Stimulated activated CD8-positive, alpha-beta memory T cell treated with anti-CD3 and anti-CD28 coated beads, Interleukin-12 subunit alpha, Interleukin-12 subunit beta, amount 100 ng/mL, for 1 hour (primary cell): ENCODE measurements at regions not wholly inside any gene's neighbourhood (a gene's known extent, or its start where the extent isn't known, plus 50 kb on each side); places are given as distances from the start of the nearest gene placed in this dataset.
"Not testable (repeated sequence)": the region's sequence is repeated elsewhere in the genome, so short reads cannot be mapped to it uniquely, and the experiment has no call there.

ENCODE experiments used
- DNase-seq: peaks from one replicate; pipeline ENCODE4 v3.0.0-alpha.2; 2020; ENCODE audit warnings: low read depth

DNA sequence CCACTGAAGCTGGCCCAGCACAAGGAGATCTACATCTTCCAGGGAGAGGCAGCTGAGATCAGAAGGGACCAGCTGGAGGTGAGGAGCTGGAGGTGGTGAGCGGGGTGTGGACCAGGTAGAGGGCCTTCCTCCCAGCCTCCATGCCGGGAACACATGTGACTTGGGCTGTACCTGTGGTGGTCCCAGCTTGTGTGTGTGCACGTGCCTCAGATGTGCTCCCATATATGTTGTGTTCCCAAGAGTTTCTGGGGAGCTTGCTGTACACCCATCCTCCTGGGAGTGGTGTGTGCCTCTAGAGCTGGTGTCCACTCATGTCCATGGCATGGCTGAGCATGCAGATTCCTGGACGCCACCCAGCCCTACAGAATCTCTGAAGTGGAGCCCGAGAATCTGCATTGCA, 183.7 kb upstream of the AKAP13 start:
- not testable (repeated sequence) for DNase-seq

DNA sequence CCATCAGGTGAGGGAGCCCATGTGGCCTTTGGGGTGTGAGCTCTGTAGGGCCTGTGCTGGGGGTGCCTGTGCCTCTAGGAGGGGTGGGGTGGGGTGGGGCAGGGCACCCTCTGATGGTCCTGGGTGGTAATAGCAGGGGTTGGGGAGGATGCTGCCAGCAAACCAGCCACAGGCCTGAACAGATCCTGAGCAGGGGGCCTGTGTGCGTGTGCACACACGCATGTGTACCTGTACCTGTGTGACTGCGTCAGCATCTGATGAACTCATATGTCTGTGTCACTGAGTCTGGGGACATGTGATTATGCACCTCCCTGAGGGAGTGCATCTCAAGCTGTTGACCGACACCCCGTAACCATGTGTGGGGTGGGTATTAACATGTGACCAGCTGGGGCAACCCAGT, 182.8 kb upstream of the AKAP13 start:
- not testable (repeated sequence) for DNase-seq

DNA sequence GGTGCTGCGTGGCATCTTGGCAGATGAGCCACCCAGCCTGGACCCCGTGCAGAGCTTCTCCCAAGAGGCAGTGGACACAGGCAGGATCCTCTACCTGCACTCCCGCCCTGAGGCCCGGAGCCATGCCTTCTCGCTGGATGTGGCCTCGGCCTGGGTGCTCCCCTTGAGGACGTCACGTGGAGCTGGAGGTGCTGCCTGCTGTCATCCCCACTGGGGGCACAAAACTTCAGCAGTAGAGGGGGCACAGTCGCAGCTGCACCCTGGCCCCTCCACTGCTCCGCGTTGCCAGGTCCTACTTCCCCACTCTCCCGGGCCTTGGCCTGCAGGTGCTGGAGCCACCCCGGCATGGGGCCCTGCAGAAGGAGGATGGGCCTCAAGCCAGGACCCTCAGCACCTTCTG, 182.0 kb upstream of the AKAP13 start:
- DNase-seq = not testable (repeated sequence)

DNA sequence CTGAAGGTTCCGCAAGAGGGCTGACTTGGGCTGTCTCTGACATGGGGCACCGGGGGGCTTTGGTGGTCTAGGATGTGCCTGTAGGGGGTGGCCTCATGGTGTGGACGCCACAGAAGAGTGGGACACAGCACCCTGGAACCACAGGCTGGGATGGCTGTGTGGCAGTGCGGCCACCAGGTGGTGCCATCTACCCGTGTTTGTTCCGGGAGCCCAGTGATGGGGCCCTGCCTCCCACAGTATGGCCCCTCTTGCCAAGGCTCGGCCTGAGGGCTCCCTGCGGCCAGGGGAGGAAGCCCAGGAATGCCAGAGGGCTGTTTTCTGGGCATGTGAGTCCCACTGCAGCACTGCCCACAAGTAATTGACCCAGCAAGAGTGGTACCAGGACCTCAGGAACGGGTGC, 180.2 kb upstream of the AKAP13 start:
- not testable (repeated sequence) for DNase-seq

DNA sequence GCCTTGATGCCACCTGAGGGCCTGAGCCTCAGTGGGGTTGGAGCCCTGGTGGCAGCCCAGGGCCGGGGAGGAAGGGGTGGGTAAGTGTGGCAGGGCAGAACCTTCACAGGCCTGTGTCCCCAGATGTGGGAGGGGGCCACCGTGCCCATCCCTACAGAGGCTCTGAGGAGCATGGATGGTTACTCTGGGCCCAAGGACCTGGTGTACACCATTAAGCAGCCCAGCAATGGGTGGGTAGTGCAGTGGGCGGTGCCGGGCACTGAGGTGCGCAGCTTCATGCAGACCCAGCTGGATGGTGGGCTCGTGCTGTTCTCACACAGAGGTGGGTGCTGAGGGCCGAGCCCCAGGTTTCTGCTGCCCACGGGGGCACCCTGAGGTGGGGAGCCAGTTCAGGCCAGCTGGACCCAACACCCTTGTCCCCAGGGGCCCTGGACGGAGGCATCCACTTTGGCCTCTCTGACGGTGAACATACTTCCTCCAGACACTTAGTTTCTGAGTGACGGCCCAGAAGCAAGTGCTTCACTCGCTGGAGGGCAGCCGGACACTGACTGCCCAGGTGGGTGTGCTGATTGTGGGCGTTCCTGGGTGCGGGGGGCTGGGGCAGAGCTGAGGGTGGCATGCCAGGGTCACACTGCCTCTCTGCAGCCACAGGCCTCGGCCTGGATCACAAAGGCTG, 179.1 kb upstream of the AKAP13 start:
- DNase-seq = not testable (repeated sequence)

DNA sequence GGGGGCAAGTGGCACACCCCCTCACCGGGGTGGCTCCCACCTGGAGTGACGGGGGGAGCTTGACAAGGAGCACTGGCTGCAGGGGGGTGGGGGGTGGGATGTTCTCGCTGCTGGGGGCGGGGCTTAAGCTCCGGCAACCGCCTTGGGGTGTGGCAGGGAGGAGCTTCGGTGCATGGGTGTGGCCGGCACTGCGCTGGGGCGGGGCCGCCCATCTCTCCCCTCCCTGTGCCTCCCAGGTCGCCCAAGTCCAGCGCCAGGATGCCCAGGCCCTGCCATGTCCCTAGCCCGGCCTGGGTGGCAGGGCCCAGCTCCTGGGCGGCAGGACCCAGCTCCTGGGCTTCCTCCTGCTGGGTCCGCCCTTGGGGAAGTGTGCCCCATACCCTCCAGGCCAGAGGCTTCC, 175.9 kb upstream of the AKAP13 start:
- DNase-seq = not testable (repeated sequence)

DNA sequence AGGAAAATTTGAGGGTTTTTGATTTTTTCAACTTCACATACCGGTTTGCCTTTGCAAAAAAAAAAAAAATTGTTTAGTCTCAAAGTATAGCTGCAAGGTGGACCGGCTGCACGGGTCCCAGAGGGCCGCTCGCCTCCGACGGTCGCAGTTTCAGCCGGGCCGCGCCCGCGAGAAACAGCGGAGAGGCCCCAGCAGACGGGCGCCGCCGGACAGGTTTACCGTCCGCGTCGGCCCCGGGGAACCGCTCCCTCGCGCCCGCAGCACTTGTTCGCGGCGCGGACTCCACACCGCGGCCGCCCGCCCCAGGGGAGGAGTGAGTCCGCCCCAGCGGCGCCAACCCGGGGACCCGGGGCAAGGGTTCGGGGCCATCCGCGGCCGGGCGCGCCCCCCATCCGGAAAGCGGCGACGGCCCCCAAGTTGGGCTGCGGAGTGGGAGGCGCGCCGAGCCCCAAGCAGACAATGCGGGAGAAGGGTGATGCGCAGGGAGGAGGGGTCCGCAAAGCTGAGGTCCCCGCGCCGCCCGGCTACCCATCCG, 146.5 kb upstream of the AKAP13 start:
- DNase-seq = not testable (repeated sequence)

DNA sequence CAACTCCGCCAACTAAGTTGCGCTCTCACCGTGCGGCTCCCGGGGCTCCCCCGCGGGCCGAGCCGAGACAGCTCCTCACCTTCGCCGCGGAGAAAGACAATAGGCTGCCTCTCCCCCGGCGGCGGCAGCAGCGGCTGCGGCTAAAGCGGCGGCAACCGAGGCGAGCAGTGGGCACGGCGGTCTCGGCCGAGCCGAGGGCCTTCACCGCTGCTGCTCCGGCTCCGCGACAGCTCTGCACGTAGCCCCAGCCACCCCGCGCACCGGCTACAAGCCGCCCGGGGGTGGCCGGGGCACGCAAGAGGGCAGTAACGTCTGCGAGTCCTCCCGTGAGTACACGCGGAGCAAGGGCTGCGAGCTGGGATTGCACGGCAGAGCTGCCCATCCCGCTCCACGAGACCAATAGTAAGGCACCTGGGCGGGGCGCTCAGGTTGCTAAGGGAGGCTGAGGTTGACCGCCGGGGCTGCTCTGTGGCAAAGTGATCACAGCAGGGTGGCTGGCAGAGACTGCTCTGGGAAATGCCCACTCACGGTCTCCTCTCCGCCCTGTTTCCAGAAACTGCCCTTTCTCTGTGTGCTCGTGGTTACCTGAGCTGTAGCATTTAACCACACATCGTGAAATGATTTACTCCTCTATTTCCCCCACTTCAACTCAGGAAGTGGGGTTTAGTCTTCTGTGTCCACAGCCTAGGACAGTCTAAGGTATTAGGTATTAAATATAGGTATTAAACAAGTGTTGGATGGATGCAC, 145.8 kb upstream of the AKAP13 start:
- not testable (repeated sequence) for DNase-seq

DNA sequence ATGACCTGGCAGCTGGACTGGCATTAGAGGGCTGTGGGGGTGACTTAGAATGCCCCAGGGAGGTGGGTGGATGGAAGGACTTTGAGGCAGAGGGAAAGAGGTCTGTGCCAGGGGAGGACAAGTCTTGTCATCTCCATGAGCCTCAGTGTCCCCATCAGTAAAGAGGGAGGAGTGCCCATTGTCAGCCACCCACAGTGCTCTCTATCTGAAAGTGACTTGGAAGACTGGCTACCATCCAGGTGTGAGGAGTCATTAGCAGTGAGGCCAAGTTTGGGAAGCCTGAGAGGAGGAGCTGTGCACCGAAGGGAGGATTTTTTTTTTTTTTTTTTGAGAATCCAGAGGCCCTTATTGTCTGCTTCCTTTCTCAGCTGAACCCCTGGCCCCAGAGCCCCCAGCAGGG, 136.3 kb upstream of the AKAP13 start:
- DNase-seq = not testable (repeated sequence)

DNA sequence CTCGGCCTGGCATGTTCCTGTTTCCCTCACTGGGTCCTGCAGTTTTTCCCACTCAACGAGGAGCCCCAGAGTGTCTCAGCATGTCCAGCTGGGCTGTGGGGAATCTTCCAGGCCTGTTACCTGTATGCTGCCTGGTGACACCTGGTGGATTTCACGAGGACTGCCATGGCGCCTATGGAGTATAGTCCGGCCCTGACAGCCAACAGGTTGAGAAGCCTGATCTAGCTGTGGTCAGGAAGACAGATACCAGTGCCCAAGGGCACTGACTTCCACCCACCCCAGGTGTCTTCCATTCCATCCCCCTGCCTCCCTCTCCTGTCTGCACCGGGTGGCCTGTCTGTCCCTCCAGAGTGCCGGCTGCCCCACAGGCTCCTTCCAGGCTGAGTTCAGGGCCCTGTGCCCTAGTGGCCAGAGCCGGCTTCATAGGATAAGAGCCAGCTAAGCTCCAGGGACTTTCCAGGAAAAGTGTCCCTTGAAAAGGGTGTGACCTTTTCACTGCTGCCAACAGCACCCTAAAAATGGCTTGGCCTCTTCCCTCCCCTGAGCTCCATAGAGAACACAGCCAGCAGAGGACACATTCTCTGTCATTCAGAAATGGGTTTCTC, 129.4 kb upstream of the AKAP13 start:
- DNase-seq = not testable (repeated sequence)

DNA sequence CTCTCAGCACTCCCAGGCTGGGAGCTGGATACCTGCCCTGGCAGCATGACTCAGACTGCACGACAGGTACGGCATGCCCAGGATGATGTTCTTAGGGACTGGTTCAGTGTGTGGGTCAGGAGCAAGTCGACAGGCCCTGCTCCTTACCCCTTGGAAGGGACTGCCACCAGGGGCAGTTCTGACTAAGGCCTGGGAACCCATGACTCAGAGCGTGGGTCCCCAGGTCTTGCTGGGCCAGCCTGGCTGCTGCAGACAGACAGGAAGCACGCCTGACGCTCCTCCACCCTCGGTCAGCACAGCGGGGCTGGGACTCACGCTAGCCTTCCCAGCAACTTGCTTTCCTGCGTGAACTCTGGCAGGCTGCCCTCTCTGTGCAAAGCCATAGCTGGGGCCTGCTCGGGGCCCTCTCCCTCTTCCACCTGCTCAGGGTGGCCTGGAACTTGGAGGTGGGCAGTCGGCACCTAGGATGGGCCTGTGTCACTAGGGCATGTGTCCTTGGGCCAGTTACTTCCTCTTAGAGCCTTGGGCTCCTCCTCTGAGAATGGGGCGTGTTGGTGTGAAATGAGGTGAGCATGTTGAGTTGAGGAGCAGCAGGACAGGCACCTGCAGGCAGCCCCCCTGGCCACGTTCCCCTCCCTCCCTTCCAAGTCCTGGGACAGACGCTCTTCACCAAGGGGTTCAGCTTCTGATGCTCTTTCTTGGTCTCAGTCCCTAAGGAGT, 127.0 kb upstream of the AKAP13 start:
- not testable (repeated sequence) for DNase-seq

DNA sequence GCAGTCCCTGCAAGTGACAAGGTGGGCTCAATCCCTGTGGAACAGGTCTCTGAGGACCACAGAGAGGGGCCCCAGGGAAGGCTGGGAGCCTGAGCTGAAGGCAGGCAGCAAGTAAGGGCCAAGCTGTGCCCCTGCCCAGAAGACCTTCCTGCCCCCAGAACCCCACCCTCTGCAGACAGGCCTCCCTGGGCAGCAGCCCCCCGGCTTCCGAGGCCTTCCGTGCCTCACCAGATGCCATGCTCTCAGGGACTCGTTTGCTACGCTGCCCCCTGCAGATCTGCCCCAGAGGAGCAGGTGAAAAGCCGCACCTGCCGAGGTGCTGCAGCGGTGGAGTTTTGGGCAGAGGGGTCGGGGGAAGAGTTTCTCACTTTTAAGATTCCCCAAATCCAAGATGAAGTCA, 125.4 kb upstream of the AKAP13 start:
- not testable (repeated sequence) for DNase-seq

DNA sequence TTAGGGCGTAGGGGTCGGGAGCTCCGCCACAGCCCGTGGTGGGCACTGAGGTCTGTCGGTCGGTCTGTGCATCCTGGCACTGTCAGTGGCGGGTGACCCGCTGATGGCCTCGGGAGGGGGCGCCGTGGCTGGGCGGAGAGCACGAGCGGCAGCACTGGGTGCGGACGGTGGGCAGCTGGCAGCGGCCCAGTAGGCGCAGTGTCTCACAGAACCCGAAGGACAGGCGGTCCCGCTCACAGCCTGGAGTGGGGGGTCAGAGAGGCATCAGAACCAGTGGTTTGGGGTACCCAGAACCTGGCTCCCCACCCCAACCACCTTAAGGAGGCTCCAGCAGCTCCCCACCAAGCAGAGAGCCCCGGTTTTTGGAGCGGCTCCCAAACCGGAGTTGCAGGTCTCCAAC, 124.9 kb upstream of the AKAP13 start:
- not testable (repeated sequence) for DNase-seq

DNA sequence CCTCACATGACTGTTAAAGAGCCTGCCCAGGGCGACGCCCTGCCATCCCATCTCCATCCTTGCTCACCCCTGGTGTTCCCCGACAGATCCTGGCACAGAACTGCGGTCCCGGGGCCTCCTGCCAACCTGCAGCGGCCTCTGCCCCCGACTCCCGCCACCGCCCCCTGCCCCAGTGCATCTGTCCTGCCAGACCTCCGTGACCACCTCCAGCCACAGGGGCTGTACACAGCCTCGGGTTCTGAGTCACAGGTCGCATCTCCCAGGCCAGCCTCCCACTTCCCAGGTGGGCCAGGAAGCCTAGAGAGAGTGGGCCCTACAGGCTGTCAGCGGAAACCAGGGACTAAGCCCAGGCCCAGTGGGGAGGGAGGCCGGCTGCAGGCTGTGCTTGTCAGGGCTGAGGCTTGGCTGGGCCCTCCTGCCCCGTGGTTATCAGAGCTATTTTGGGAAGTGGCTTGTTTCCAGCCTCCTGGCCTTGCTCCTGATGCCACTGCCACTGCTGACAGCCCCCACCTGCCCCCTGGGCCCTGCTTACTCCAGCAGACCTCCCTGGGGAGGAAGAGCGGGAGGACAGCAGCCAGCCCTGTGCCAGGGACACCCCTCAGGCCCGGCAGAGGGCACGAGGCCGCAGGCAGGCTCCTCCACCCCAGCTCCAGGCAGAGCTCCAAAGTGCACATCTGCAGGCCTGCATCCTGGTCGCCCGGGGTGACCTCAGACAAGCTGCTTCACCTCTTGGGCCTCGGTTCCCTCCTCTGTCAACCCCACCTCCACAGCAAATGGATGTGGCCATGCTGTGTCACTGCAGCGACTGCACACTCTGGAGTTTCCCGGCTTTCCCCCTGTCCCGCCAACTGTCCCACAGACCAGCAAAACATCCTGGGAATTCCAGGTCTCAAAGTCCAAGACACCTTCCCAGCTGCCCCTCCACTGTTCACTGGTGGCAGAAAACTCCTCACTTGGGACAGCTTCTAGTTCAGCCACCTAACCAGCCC, 124.1 kb upstream of the AKAP13 start:
- DNase-seq = not testable (repeated sequence)

DNA sequence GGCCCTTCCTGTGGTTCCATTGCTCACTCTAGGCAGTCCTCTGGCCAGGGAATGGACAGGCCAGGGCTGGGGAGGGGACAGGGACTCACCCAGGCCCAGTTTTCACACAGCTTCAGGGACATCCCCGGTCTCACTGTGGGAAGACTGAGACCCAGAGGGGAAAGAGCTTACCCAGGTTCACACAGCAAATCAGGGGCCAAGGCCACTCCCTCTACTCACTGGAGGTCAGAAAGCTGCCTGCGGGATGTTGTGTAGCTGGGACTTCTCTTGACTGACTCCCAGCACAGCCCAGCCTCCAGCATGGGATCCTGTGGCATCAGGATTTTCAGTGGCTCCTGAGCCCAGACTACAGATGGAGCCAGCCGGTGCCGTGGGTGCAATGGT, 122.3 kb upstream of the AKAP13 start:
- DNase-seq = not testable (repeated sequence)

DNA sequence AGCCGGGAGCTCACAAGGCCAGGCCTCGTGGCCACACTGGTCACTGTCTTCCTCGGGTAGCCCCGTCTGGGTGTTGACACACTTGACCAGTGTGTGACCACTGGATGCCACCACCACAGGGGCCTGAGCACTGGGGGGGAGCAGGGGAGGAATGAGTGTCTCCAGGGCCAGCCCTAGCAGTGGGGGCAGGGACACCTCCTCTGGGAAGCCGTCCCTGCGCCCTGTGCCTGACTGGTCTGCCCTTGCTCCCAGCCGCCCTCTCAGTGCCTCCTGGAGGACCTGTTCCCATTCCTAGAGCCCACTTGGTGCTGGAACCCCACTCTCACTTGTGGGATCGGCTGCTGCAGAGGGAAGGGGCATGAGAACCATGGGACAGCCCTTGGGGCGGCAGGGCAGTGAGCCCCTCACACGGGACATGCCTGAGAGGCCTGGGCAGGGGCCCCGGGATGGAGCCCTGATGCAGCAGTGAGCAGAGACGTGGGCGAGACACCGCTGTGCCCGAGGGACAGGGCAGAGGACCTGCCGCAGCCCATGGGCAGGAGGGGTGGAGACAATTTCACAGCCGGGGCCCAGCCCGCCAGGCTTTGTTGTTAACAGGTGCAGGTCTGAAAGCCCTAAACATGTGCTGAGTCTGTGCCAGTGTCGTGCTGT, 121.7 kb upstream of the AKAP13 start:
- not testable (repeated sequence) for DNase-seq

DNA sequence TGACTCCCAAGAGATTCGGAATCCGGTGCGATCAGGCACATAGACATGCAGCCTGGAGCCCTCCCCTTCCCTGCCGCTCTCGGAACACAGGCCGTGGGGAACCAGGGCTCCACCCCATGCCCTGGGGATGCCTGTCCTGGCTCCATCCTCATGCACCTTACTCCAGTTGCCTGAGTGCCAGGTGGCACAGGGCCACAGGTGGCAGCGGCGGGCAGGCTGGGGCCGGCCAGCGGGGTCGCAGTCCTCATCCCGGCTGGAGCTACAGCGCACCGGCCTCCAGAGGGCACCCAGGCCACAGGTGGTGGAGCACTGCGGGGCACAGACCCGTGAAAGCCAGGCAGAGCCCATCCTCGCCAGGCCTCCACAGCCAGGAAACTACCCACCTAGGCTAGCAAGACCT, 119.9 kb upstream of the AKAP13 start:
- not testable (repeated sequence) for DNase-seq

DNA sequence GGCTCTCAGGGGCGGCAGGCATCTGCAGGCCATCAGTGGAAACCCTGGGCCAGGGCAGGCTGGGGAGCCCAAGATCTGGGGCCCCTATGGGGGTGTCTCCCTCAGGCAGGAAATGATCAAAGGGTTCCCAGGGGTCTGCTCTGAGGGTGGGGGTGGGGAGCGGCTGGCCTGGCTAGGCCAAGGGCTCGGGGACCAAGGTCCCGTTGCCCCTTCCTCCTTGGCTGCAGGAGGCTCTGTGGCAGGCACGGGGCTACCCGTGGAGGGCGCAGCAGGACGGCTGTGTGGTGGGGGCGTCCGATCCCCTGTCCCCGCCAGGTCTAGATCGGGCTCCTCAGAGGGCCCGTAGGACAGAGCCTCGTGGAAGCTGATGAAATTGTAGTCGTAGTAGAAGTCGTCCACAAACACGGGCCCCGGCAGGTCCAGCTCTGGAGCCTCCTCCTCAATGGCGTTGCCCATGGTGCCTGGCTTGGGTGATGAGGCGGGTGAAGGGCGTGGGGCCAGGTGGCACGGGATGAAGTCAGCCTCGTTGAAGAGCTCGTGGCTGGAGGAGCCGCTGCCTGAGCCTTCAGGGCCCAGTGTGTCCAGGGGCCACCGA, 117.8 kb upstream of the AKAP13 start:
- DNase-seq = not testable (repeated sequence)

DNA sequence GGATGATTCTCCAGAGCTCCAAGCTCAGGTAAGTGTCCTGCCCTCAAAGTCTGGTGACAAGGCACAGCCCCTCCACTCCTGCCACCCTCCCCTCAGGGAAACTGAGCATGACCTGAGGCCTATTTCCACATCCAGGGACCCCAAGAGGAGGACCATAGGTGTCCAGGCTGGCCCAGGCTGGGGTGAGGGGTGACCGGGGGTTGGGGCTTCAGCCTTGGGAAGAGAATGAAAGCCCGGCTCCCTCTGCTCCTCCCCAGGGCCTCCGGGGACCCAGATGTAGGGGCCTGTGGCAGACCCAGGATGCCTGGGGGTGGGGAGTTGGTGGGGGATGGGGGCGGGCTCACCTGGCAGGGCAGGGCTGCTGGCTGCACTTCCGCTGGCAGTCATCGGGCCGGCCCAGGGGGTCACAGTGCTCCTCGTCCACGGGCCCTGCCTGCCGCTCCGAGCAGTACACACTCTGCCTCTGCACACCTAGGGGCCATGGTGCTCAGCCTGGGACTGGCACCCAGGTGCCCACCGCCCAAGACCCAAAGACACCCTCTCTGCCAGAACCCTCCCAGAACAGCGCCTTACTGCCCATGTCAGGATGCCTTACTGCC, 116.5 kb upstream of the AKAP13 start:
- DNase-seq = not testable (repeated sequence)
